Ascending aorta (tissue), 2 donors: ENCODE measurements at regions not wholly inside any gene's neighbourhood (a gene's known extent, or its start where the extent isn't known, plus 50 kb on each side); places are given as distances from the start of the nearest gene placed in this dataset.

ENCODE experiments used
- DNase-seq, 2 donors: peaks; one replicate each; pipeline ENCODE4 v3.0.0-alpha.2; 2019; ENCODE audit warnings: low spot score in 2 of 2
- H3K27ac ChIP-seq, 2 donors: fragments of 200-600 bp; sonication (generic); one replicate each; pipeline ENCODE4 v1.5.1; 2016 to 2017; ENCODE audit warnings: mild to moderate bottlenecking in 1 of 2
- H3K27me3 ChIP-seq: fragments of 200-600 bp; sonication (generic); one replicate; pipeline ENCODE4 v1.5.1; 2017
- H3K36me3 ChIP-seq, 2 donors: fragments of 200-600 bp; sonication (generic); one replicate each; pipeline ENCODE4 v1.5.1; 2016
- H3K4me1 ChIP-seq, 2 donors: fragments of 200-600 bp; sonication (generic); one replicate each; pipeline ENCODE4 v1.5.1; 2016 to 2017; ENCODE audit warnings: mild to moderate bottlenecking in 1 of 2
- H3K4me3 ChIP-seq, 2 donors: fragments of 200-600 bp; sonication (generic); one replicate each; pipeline ENCODE4 v1.5.1; 2016 to 2017; ENCODE audit warnings: mild to moderate bottlenecking in 1 of 2
- H3K9me3 ChIP-seq, 2 donors: fragments of 200-600 bp; sonication (generic); one replicate each; pipeline ENCODE4 v1.5.1; 2016
- CTCF ChIP-seq, 3 experiments: fragments of 200-600 bp in 2 of 3; fragments of 450-650 bp in 1 of 3; sonication (generic) in 2 of 3; IDR thresholded peaks; one replicate each; pipeline ENCODE4 v1.5.1; 2016 to 2019; ENCODE audit warnings: antibody characterized with exemption in 3 of 3, mild to moderate bottlenecking in 1 of 3, moderate library complexity in 1 of 3
- intact Hi-C: fragments of 100-400 bp; cut with DNase I; formaldehyde crosslinking; loops from one replicate; pipeline ENCODE4 v1.15.1; 2023

GRCh38 chr7:47719675-47720074 lies 137.8 kb upstream of the TNS3 start:
- DNase-seq = no peak
- Histone ChIP-seq H3K27me3 (no peaks in the 10 kb centered on the region), H3K4me3 (no peak overlapping the region), H3K9me3 (no peaks in the 10 kb centered on the region), H3K4me1 (no peaks in the 10 kb centered on the region), H3K36me3 (no peaks in the 10 kb centered on the region), H3K27ac (no peak overlapping the region)
- intact Hi-C loops = no loop called here
- TF ChIP-seq CTCF (IDR thresholded peaks at IDR 0.05) = no peak

GRCh38 chr7:47715631-47716068 lies 133.7 kb upstream of the TNS3 start:
- Histone ChIP-seq H3K27me3 (no peaks in the 10 kb centered on the region), H3K27ac (no peak overlapping the region), H3K9me3 (no peaks in the 10 kb centered on the region), H3K4me1 (no peaks in the 10 kb centered on the region), H3K36me3 (no peaks in the 10 kb centered on the region), H3K4me3 (no peak overlapping the region)
- no peak for TF ChIP-seq CTCF (IDR thresholded peaks at IDR 0.05)
- DNase-seq = no peak
- intact Hi-C loops = no loop called here

GRCh38 chr7:47714669-47715607 lies 133.0 kb upstream of the TNS3 start:
- TF ChIP-seq CTCF (IDR thresholded peaks at IDR 0.05) = no peak
- Histone ChIP-seq H3K4me3 (no peak overlapping the region), H3K36me3 (no peaks in the 10 kb centered on the region), H3K27me3 (no peaks in the 10 kb centered on the region), H3K9me3 (no peaks in the 10 kb centered on the region), H3K4me1 (no peaks in the 10 kb centered on the region), H3K27ac (no peak overlapping the region)
- intact Hi-C loops = no loop called here
- no peak for DNase-seq

- H3K4me1 ChIP-seq = no peaks in the 10 kb centered on the region
- no peak for TF ChIP-seq CTCF (IDR thresholded peaks at IDR 0.05)
- H3K27me3 ChIP-seq = no peaks in the 10 kb centered on the region
- intact Hi-C loops = no loop called here
- no peak overlapping the region for H3K27ac ChIP-seq
- H3K36me3 ChIP-seq = no peaks in the 10 kb centered on the region
- no peaks in the 10 kb centered on the region for H3K9me3 ChIP-seq
- no peak for DNase-seq
- H3K4me3 ChIP-seq = no peak overlapping the region
Observed at GRCh38 chr7:47713595-47713994, 131.7 kb upstream of the TNS3 start.

GRCh38 chr7:47712416-47712815 lies 130.5 kb upstream of the TNS3 start:
- DNase-seq = no peak
- no peak overlapping the region for H3K4me3 ChIP-seq
- no peaks in the 10 kb centered on the region for H3K9me3 ChIP-seq
- no peaks in the 10 kb centered on the region for H3K4me1 ChIP-seq
- H3K27me3 ChIP-seq = no peaks in the 10 kb centered on the region
- intact Hi-C loops = no loop called here
- H3K27ac ChIP-seq = no peak overlapping the region
- no peaks in the 10 kb centered on the region for H3K36me3 ChIP-seq
- no peak for TF ChIP-seq CTCF (IDR thresholded peaks at IDR 0.05)
